CD4-positive, CD25-positive, alpha-beta regulatory T cell (primary cell): ENCODE measurements at regions not wholly inside any gene's neighbourhood (a gene's known extent, or its start where the extent isn't known, plus 50 kb on each side); places are given as distances from the start of the nearest gene placed in this dataset.
"Not testable (repeated sequence)": the region's sequence is repeated elsewhere in the genome, so short reads cannot be mapped to it uniquely, and the experiment has no call there.

ENCODE experiments used
- ATAC-seq, 2 donors: fragments of 150-1000 bp; cut with Tn5 transposase; one replicate each; pipeline ENCODE4 v1.10.0; 2021; ENCODE audit warnings: low read depth in 2 of 2, moderate number of reproducible peaks in 2 of 2, moderate library complexity in 1 of 2
- DNase-seq, 3 donors: peaks; one replicate each; pipeline versions ENCODE4 v3.0.0 to v3.0.0-alpha.2; 2012 to 2022; ENCODE audit warnings: mixed read lengths in 1 of 3
- H3K27ac ChIP-seq: one replicate; pipeline ENCODE4 v1.7.0; 2013; ENCODE audit warnings: mild to moderate bottlenecking, low read length; ENCODE audit not compliant: insufficient read depth, poor library complexity, severe bottlenecking
- H3K27me3 ChIP-seq: one replicate; pipeline ENCODE4 v1.7.0; 2013; ENCODE audit warnings: low read length; ENCODE audit not compliant: control insufficient read depth, insufficient read depth
- H3K36me3 ChIP-seq: one replicate; pipeline ENCODE4 v1.7.0; 2013; ENCODE audit warnings: mild to moderate bottlenecking, low read length, moderate library complexity; ENCODE audit not compliant: control insufficient read depth, insufficient read depth
- H3K4me1 ChIP-seq: 2 replicates; pipeline ENCODE4 v1.7.0; 2013; ENCODE audit warnings: mild to moderate bottlenecking, low read length; ENCODE audit not compliant: insufficient read depth, control insufficient read depth, poor library complexity, severe bottlenecking
- H3K4me3 ChIP-seq: one replicate; pipeline ENCODE4 v1.7.0; 2013; ENCODE audit warnings: low read depth, mild to moderate bottlenecking, low read length, moderate library complexity
- H3K9me3 ChIP-seq, 2 experiments: 1 replicate in 1 of 2; 2 replicates in 1 of 2; pipeline ENCODE4 v1.7.0; 2013; ENCODE audit warnings: low read length in 2 of 2, mild to moderate bottlenecking in 1 of 2, moderate library complexity in 1 of 2; ENCODE audit not compliant: control insufficient read depth in 2 of 2
- H3K27ac Mint-ChIP-seq, 3 donors: one replicate each; pipeline ENCODE4 v1.8.0; 2020 to 2022; ENCODE audit warnings: mild to moderate bottlenecking in 3 of 3, mixed read lengths in 3 of 3, moderate library complexity in 2 of 3
- H3K27me3 Mint-ChIP-seq: one replicate; pipeline ENCODE4 v1.8.0; 2022; ENCODE audit warnings: mild to moderate bottlenecking, mixed read lengths
- H3K36me3 Mint-ChIP-seq: one replicate; pipeline ENCODE4 v1.8.0; 2020; ENCODE audit warnings: mixed read lengths
- H3K4me1 Mint-ChIP-seq, 4 donors: one replicate each; pipeline ENCODE4 v1.8.0; 2020 to 2022; ENCODE audit warnings: mixed read lengths in 4 of 4, mild to moderate bottlenecking in 1 of 4
- H3K4me3 Mint-ChIP-seq, 4 donors: one replicate each; pipeline ENCODE4 v1.8.0; 2020 to 2022; ENCODE audit warnings: mild to moderate bottlenecking in 4 of 4, mixed read lengths in 4 of 4, moderate library complexity in 3 of 4
- H3K9me3 Mint-ChIP-seq, 7 donors: one replicate each; pipeline ENCODE4 v1.8.0; 2020 to 2022; ENCODE audit warnings: mixed read lengths in 7 of 7, mild to moderate bottlenecking in 3 of 7, moderate library complexity in 2 of 7

DNA sequence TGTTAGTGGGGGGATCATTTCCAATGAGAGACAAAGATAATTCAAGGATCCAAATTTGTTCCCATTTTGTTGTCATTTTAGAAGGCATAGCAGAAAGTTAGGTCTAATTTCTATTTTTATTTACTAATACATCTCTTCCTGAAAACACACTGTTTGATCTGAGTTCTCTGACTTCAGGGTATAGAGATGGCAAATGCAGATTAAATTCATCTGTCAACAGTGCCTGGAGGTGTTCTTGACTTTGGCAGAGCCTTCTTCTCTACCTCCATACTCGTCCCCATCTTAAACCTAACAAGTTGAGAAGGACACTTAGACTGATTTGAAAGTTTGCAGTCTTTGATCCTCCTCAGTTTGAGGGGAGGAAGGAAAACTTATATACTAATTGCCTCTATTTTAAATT lies 308.2 kb downstream of the SOX2 start:
- Histone ChIP-seq H3K4me1 (no peaks in the 10 kb centered on the region), H3K27ac (no peak overlapping the region), H3K4me3 (no peak overlapping the region), H3K36me3 (no peaks in the 10 kb centered on the region), H3K27me3 (no peaks in the 10 kb centered on the region), H3K9me3 (no peaks in the 10 kb centered on the region)
- H3K9me3 Mint-ChIP-seq: peaks cover 0 to 13% (median 3%) of the 10 kb centered on the region in 7 donors
- DNase-seq: no peak
- H3K27ac Mint-ChIP-seq: no peak overlapping the region
- H3K27me3 Mint-ChIP-seq: no peaks in the 10 kb centered on the region
- H3K4me1 Mint-ChIP-seq: no peaks in the 10 kb centered on the region
- no peak overlapping the region for H3K4me3 Mint-ChIP-seq
- no peak for ATAC-seq
- H3K36me3 Mint-ChIP-seq: no peaks in the 10 kb centered on the region

DNA sequence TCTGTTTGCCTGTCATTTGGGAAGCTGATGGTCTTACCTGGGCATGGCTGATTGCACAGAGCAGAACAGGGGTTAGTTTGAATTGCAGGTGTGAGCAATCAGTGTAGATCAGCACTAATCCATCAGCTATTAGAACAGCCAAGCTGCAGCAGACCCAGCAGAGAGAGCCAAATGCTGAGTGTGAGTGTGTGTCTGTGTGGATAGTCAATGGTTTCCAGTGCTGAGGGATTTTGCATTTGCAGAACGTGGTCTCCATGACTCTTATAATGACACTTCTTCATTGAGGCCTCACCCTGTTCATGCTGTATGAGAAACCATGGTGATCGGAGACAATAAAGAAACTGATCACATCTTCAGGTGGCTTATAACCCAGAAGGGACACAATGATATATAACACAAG lies 312.1 kb downstream of the SOX2 start:
- no peak overlapping the region for H3K4me3 Mint-ChIP-seq
- DNase-seq: no peak
- Histone ChIP-seq H3K36me3 (no peaks in the 10 kb centered on the region), H3K4me3 (no peak overlapping the region), H3K9me3 (no peaks in the 10 kb centered on the region), H3K4me1 (no peaks in the 10 kb centered on the region), H3K27me3 (no peaks in the 10 kb centered on the region), H3K27ac (no peak overlapping the region)
- no peak overlapping the region for H3K27ac Mint-ChIP-seq
- H3K36me3 Mint-ChIP-seq: no peaks in the 10 kb centered on the region
- no peaks in the 10 kb centered on the region for H3K27me3 Mint-ChIP-seq
- H3K9me3 Mint-ChIP-seq: peaks cover 0 to 4% (median 1%) of the 10 kb centered on the region in 7 donors
- no peaks in the 10 kb centered on the region for H3K4me1 Mint-ChIP-seq
- no peak for ATAC-seq

GRCh38 chr3:182027366-182027765 lies 315.6 kb downstream of the SOX2 start:
- no peak overlapping the region for H3K4me3 Mint-ChIP-seq
- H3K27me3 Mint-ChIP-seq: no peaks in the 10 kb centered on the region
- ATAC-seq (no peak), DNase-seq (no peak)
- peaks cover 0 to 4% (median 0%) of the 10 kb centered on the region in 7 donors for H3K9me3 Mint-ChIP-seq
- H3K36me3 Mint-ChIP-seq: no peaks in the 10 kb centered on the region
- Histone ChIP-seq H3K27me3 (no peaks in the 10 kb centered on the region), H3K9me3 (no peaks in the 10 kb centered on the region), H3K36me3 (no peaks in the 10 kb centered on the region), H3K4me1 (no peaks in the 10 kb centered on the region), H3K27ac (no peak overlapping the region), H3K4me3 (no peak overlapping the region)
- no peaks in the 10 kb centered on the region for H3K4me1 Mint-ChIP-seq
- H3K27ac Mint-ChIP-seq: no peak overlapping the region

GRCh38 chr3:182028081-182028480 lies 316.4 kb downstream of the SOX2 start:
- no peak for ATAC-seq
- no peak for DNase-seq
- no peaks in the 10 kb centered on the region for H3K27me3 ChIP-seq
- no peaks in the 10 kb centered on the region for H3K4me1 ChIP-seq
- no peaks in the 10 kb centered on the region for H3K9me3 ChIP-seq
- Mint-ChIP-seq H3K27me3 (no peaks in the 10 kb centered on the region), H3K27ac (peak overlapping the region in 1 of 3 donors; percentile 22), H3K9me3 (peaks cover 0 to 4% (median 1%) of the 10 kb centered on the region in 7 donors), H3K4me3 (no peak overlapping the region), H3K36me3 (no peaks in the 10 kb centered on the region), H3K4me1 (no peaks in the 10 kb centered on the region)
- H3K36me3 ChIP-seq: no peaks in the 10 kb centered on the region
- H3K4me3 ChIP-seq: no peak overlapping the region
- H3K27ac ChIP-seq: no peak overlapping the region

DNA sequence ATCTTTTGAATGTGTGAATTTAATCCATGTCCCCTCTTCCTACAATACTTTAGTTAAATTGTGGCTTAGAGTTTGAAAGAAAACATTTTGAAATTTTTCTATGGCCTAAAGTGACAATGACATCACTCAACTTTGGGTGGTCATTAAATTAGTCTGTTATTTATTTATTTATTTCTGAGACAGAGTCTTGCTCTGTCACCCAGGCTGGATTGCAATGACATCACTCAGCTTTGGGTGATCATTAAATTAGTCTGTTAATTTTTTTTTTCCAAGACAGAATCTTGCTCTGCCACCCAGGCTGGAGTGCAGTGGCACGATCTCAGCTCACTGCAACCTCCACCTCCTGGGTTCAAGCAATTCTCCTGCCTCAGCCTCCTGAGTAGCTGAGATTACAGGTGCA lies 322.5 kb downstream of the SOX2 start:
- H3K27ac Mint-ChIP-seq, ATAC-seq, H3K4me1 Mint-ChIP-seq, H3K27me3 ChIP-seq, H3K4me3 ChIP-seq, H3K27me3 Mint-ChIP-seq, H3K4me1 ChIP-seq, DNase-seq, H3K36me3 ChIP-seq, H3K36me3 Mint-ChIP-seq, H3K27ac ChIP-seq, H3K9me3 ChIP-seq, H3K4me3 Mint-ChIP-seq: not testable (repeated sequence)
- H3K9me3 Mint-ChIP-seq: peaks cover 3 to 17% (median 5%) of the 10 kb centered on the region in 7 donors

GRCh38 chr3:182035324-182035723 lies 323.6 kb downstream of the SOX2 start:
- no peak overlapping the region for H3K27ac ChIP-seq
- no peaks in the 10 kb centered on the region for H3K9me3 ChIP-seq
- H3K27me3 ChIP-seq: no peaks in the 10 kb centered on the region
- H3K4me1 Mint-ChIP-seq: no peaks in the 10 kb centered on the region
- H3K36me3 ChIP-seq: no peaks in the 10 kb centered on the region
- no peak for DNase-seq
- no peak overlapping the region for H3K4me3 Mint-ChIP-seq
- H3K9me3 Mint-ChIP-seq: peaks cover 2 to 17% (median 4%) of the 10 kb centered on the region in 7 donors
- H3K4me1 ChIP-seq: no peaks in the 10 kb centered on the region
- H3K27ac Mint-ChIP-seq: no peak overlapping the region
- no peaks in the 10 kb centered on the region for H3K27me3 Mint-ChIP-seq
- ATAC-seq: no peak
- no peak overlapping the region for H3K4me3 ChIP-seq
- H3K36me3 Mint-ChIP-seq: no peaks in the 10 kb centered on the region

GRCh38 chr3:182036382-182036781 lies 324.7 kb downstream of the SOX2 start:
- Mint-ChIP-seq H3K27ac (no peak overlapping the region), H3K27me3 (no peaks in the 10 kb centered on the region), H3K4me3 (no peak overlapping the region), H3K4me1 (no peaks in the 10 kb centered on the region), H3K36me3 (no peaks in the 10 kb centered on the region), H3K9me3 (peaks cover 2 to 17% (median 4%) of the 10 kb centered on the region in 7 donors)
- H3K27ac ChIP-seq: no peak overlapping the region
- DNase-seq (no peak), ATAC-seq (no peak)
- no peaks in the 10 kb centered on the region for H3K27me3 ChIP-seq
- H3K4me3 ChIP-seq: no peak overlapping the region
- H3K36me3 ChIP-seq: no peaks in the 10 kb centered on the region
- H3K4me1 ChIP-seq: no peaks in the 10 kb centered on the region
- H3K9me3 ChIP-seq: no peaks in the 10 kb centered on the region

DNA sequence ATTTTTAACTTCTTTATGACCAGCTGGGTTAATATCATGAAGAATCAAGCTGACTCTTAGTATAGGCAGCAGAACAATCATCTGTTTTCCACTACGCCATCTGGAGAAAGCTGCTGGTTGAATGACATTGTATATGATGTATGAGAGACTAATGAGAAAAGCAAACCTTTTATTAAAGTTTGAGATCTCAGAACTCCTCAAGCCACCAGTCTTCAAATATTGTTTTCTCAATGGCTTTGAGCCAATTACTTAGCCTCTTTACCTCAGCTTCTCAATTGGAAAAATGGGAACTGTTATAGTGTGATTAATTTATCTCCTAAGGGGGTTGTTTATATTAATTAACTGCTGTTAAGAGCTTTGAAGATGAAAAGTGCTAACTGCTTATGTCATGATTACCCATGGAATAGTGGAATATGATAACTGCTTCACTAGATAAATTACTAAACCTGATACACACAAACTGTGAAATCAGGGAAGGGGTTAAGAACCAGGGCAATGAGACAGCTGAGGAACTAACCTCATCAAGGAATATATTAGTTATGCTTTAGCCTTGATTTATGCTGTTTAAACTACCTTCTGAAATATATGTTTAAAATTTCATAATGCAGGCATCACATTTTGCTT lies 330.1 kb downstream of the SOX2 start:
- Mint-ChIP-seq H3K27me3 (no peaks in the 10 kb centered on the region), H3K4me3 (no peak overlapping the region)
- no peak for DNase-seq

More for the DNA sequence above, 330.1 kb downstream of the SOX2 start:
- H3K9me3 Mint-ChIP-seq: peaks cover 0 to 12% (median 0%) of the 10 kb centered on the region in 7 donors
- no peaks in the 10 kb centered on the region for H3K4me1 ChIP-seq
- H3K4me3 ChIP-seq: no peak overlapping the region
- H3K27ac ChIP-seq: no peak overlapping the region
- H3K27ac Mint-ChIP-seq: no peak overlapping the region
- H3K9me3 ChIP-seq: no peaks in the 10 kb centered on the region
- no peaks in the 10 kb centered on the region for H3K36me3 ChIP-seq
- no peaks in the 10 kb centered on the region for H3K4me1 Mint-ChIP-seq
- no peaks in the 10 kb centered on the region for H3K36me3 Mint-ChIP-seq
- H3K27me3 ChIP-seq: no peaks in the 10 kb centered on the region
- no peak for ATAC-seq
